K562 (cell line): ENCODE measurements at regions not wholly inside any gene's neighbourhood (a gene's known extent, or its start where the extent isn't known, plus 50 kb on each side); places are given as distances from the start of the nearest gene placed in this dataset.

Source experiments
- ARNT ChIP-seq, 2 experiments: fragments of 450-650 bp; IDR thresholded peaks; 2 replicates each; pipeline ENCODE4 v1.6.1; 2016; ENCODE audit warnings: mild to moderate bottlenecking in 1 of 2
- HDAC2 ChIP-seq: fragments of 450-650 bp; IDR thresholded peaks from 2 replicates; pipeline ENCODE4 v1.6.1; 2016; ENCODE audit warnings: mild to moderate bottlenecking
- HNRNPLL ChIP-seq: fragments of 200-400 bp; formaldehyde crosslinking; IDR thresholded peaks from 2 replicates; pipeline ENCODE4 v1.6.1; 2017; ENCODE audit warnings: low read length, low read depth, mild to moderate bottlenecking; ENCODE audit not compliant: poor library complexity, severe bottlenecking
- KAT2B ChIP-seq: IDR thresholded peaks from one replicate; pipeline ENCODE4 v1.6.1; 2012; ENCODE audit warnings: low read depth, mild to moderate bottlenecking, control low read depth, inconsistent platforms, low read length, moderate library complexity
- NFE2L1 ChIP-seq: fragments of 450-650 bp; IDR thresholded peaks from 2 replicates; pipeline ENCODE4 v1.6.1; 2016; ENCODE audit warnings: missing genetic modification characterization, low read depth, mild to moderate bottlenecking, missing compliant biosample characterization, moderate library complexity, borderline replicate concordance
- POLR2AphosphoS2 ChIP-seq: IDR thresholded peaks from 2 replicates; pipeline ENCODE4 v1.6.1; 2012; ENCODE audit warnings: low read length, improper control_type of control experiment
- TEAD1 ChIP-seq, 2 experiments: fragments of 450-650 bp in 1 of 2; sonication (generic) in 1 of 2; formaldehyde crosslinking; IDR thresholded peaks; 2 replicates each; pipeline versions ENCODE4 v1.4.0 to v1.8.0; 2020 to 2022; ENCODE audit warnings: mild to moderate bottlenecking in 2 of 2, missing genetic modification reagents in 1 of 2

DNA sequence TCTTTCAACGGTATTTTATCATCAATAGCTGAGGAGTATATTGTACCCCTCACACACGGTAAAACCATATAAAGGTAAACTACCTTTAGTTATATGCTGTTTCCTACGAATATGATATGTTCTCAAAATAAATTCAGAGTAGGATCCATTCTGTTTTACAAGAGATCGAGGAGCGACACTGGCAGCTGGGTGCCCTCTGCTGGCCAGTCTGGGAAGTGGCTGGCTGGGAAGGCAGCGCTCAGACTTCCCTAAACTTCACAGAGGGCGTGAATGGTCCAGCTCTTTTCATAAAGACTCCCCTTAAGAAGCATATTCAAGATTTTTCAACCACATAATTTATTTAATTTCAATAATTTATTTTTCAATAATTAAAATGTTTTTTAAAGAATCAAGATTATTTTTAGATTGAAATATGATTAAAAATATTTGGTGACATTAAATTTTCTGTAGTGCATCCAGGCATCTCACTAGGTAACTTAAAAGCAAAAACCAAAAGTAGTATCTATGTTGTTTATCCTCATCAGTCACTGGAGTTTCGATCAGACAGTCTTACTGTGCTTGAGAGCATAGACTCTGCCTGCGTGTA is 187.5 kb upstream of the PDE10A start:
- TF ChIP-seq HDAC2 (no peak), TEAD1 (CRISPR knock-in tag; IDR thresholded peaks at IDR 0.05) (no peak), POLR2AphosphoS2 (no peak), HNRNPLL (no peak), NFE2L1 (tag) (no peak), ARNT (IDR thresholded peaks at IDR 0.05) (no peak), KAT2B (no peak)
